PFSK-1 (cell line): ENCODE measurements at regions not wholly inside any gene's neighbourhood (a gene's known extent, or its start where the extent isn't known, plus 50 kb on each side); places are given as distances from the start of the nearest gene placed in this dataset.

Experiments used
- FOXP2 ChIP-seq: optimal IDR thresholded peaks from 2 replicates; pipeline ENCODE3; 2011; ENCODE audit warnings: borderline replicate concordance, control low read depth, inconsistent platforms; ENCODE audit not compliant: insufficient read depth; ENCODE audit errors: extremely low read length, extremely low read depth
- POLR2AphosphoS5 ChIP-seq: IDR thresholded peaks from 2 replicates; pipeline ENCODE4 v1.6.1; 2012; ENCODE audit warnings: low read depth, mild to moderate bottlenecking, control low read depth, low read length, moderate library complexity
- REST ChIP-seq, 2 experiments: IDR thresholded peaks; 2 replicates each; pipeline versions ENCODE4 v1.6.1 to v1.8.0; 2011 to 2012; ENCODE audit warnings: low read depth in 2 of 2, low read length in 2 of 2, control low read depth in 1 of 2, inconsistent platforms in 1 of 2, mild to moderate bottlenecking in 1 of 2, moderate library complexity in 1 of 2; ENCODE audit not compliant: insufficient read depth in 1 of 2
- SIN3A ChIP-seq: IDR thresholded peaks from 2 replicates; pipeline ENCODE4 v1.6.1; 2012; ENCODE audit warnings: mild to moderate bottlenecking, low read length, moderate library complexity, borderline replicate concordance; ENCODE audit not compliant: insufficient read depth
- TAF1 ChIP-seq: IDR thresholded peaks from 2 replicates; pipeline ENCODE4 v1.6.1; 2012; ENCODE audit warnings: low read length, control low read depth, borderline replicate concordance; ENCODE audit not compliant: insufficient read depth

DNA sequence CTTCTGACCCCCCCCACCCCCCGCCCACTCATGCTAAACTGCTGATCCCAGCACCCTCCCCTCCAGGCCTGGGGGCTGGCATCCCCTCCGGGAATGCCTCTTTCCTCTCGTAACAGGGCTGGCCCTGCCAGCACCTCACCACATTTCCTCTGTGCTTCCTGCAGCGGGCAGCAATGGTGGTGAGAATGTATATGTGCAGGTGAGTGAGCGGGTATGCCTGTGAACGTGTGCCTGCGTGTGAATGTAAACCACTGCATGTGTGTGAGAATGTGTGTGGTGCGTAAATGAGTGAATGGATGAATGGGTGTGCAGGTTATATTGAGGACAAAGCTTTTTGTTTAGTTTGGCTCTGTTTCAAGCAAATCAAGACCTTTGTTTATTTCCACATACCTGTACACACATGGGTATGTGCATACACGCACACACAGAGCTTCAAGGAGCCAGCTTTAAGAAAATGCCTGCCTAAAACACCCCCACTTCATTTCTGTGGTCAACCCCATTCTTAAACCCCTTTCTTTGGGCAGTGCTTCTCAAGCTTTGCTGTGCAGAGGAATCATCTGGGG, 95.7 kb upstream of the SHB start:
- TF ChIP-seq SIN3A = no peak
- no peak for TF ChIP-seq TAF1
- no peak for TF ChIP-seq POLR2AphosphoS5
- no peak for TF ChIP-seq REST (IDR thresholded peaks at IDR 0.05; ENCODE audit: insufficient read depth in 1 of 2, low read depth in 2 of 2, low read length in 2 of 2)
- TF ChIP-seq FOXP2 = no peak
